Spleen (tissue), 7 donors: ENCODE measurements at regions not wholly inside any gene's neighbourhood (a gene's known extent, or its start where the extent isn't known, plus 50 kb on each side); places are given as distances from the start of the nearest gene placed in this dataset.
"Not testable (repeated sequence)": the region's sequence is repeated elsewhere in the genome, so short reads cannot be mapped to it uniquely, and the experiment has no call there.

ENCODE experiments used
- POLR2A ChIP-seq, 3 donors: fragments of 450-650 bp; IDR thresholded peaks; one replicate each; pipeline ENCODE4 v1.5.1; 2017; ENCODE audit warnings: antibody characterized with exemption in 3 of 3, mild to moderate bottlenecking in 1 of 3
- TF ChIP-seq, protein P1 (sequence below), 11 experiments: fragments of 200-600 bp in 7 of 11; fragments of 450-650 bp in 4 of 11; sonication (generic) in 4 of 11; IDR thresholded peaks in 8 of 11; conservative IDR thresholded peaks in 3 of 11; 1 replicate in 7 of 11; 2 replicates in 4 of 11; pipeline versions ENCODE4 v1.4.0 to v1.8.0; 2016 to 2021; ENCODE audit warnings: antibody characterized with exemption in 11 of 11, inconsistent platforms in 4 of 11, mild to moderate bottlenecking in 1 of 11
- donor health status: DM: no; HTN: no; CAD: no; lungs with moderate emphysema.
- donor health status: DM: no; HTN: no; CAD: no.
- donor health status: DM: no; HTN: no; CAD: no.

DNA sequence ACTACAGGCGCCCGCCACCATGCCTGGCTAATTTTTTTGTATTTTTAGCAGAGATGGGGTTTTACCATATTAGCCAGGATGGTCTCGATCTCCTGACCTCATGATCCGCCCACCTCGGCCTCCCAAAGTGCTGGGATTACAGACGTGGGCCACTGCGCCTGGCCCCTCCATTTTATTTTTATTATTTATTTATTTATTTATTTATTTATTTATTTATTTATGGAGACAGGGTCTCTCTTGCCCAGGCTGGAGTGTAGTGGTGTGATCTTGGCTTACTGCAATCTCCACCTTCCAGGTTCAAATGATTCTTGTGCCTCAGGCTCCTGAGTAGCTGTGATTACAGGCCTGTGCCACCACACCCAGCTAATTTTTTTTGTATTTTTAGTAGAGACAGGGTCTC is 77.8 kb upstream of the TNRC6B start:
- not testable (repeated sequence) for TF ChIP-seq POLR2A (IDR thresholded peaks at IDR 0.05)
- TF ChIP-seq, protein P1, sequence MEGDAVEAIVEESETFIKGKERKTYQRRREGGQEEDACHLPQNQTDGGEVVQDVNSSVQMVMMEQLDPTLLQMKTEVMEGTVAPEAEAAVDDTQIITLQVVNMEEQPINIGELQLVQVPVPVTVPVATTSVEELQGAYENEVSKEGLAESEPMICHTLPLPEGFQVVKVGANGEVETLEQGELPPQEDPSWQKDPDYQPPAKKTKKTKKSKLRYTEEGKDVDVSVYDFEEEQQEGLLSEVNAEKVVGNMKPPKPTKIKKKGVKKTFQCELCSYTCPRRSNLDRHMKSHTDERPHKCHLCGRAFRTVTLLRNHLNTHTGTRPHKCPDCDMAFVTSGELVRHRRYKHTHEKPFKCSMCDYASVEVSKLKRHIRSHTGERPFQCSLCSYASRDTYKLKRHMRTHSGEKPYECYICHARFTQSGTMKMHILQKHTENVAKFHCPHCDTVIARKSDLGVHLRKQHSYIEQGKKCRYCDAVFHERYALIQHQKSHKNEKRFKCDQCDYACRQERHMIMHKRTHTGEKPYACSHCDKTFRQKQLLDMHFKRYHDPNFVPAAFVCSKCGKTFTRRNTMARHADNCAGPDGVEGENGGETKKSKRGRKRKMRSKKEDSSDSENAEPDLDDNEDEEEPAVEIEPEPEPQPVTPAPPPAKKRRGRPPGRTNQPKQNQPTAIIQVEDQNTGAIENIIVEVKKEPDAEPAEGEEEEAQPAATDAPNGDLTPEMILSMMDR (IDR thresholded peaks at IDR 0.05 in 8 of 11, conservative IDR thresholded peaks at IDR 0.05 in 3 of 11) = not testable (repeated sequence)
